Cardiac muscle cell (in vitro differentiated cells and primary cell): ENCODE measurements at regions not wholly inside any gene's neighbourhood (a gene's known extent, or its start where the extent isn't known, plus 50 kb on each side); places are given as distances from the start of the nearest gene placed in this dataset.
"Not testable (repeated sequence)": the region's sequence is repeated elsewhere in the genome, so short reads cannot be mapped to it uniquely, and the experiment has no call there.

Experiments
- DNase-seq, 2 donors: peaks; one replicate each; pipeline versions ENCODE4 v3.0.0 to v3.0.0-alpha.2; 2010 to 2017; ENCODE audit warnings: low read depth in 1 of 2, low spot score in 1 of 2
- H3K27ac ChIP-seq: fragments of 200-600 bp; sonication (generic); 2 replicates; pipeline ENCODE4 v1.5.1; 2016
- H3K27me3 ChIP-seq: fragments of 200-600 bp; sonication (generic); 2 replicates; pipeline ENCODE4 v1.6.0; 2016; ENCODE audit warnings: control low read depth
- H3K36me3 ChIP-seq: fragments of 200-600 bp; sonication (generic); 2 replicates; pipeline ENCODE4 v1.5.1; 2016; ENCODE audit warnings: control low read depth
- H3K4me1 ChIP-seq: fragments of 200-600 bp; sonication (generic); 2 replicates; pipeline ENCODE4 v1.8.1; 2017; ENCODE audit warnings: low read depth, mild to moderate bottlenecking, mixed run types
- H3K4me3 ChIP-seq: fragments of 200-600 bp; sonication (generic); 2 replicates; pipeline ENCODE4 v1.5.1; 2016; ENCODE audit warnings: mild to moderate bottlenecking
- H3K9me3 ChIP-seq: fragments of 200-600 bp; sonication (generic); 2 replicates; pipeline ENCODE4 v1.5.1; 2017; ENCODE audit warnings: low read depth, mild to moderate bottlenecking, control low read depth
- CTCF ChIP-seq: IDR thresholded peaks from 2 replicates; pipeline ENCODE4 v1.5.1; 2012; ENCODE audit warnings: low read depth, mild to moderate bottlenecking, low read length

- no peaks in the 10 kb centered on the region for H3K27me3 ChIP-seq
- no peaks in the 10 kb centered on the region for H3K36me3 ChIP-seq
- no peak for DNase-seq
- H3K9me3 ChIP-seq: no peaks in the 10 kb centered on the region
- H3K4me3 ChIP-seq: no peak overlapping the region
- H3K27ac ChIP-seq: no peak overlapping the region
- no peaks in the 10 kb centered on the region for H3K4me1 ChIP-seq
- no peak for TF ChIP-seq CTCF
Observed at GRCh38 chr4:154988511-154988910, 207.4 kb downstream of the RBM46 start.

- no peaks in the 10 kb centered on the region for H3K9me3 ChIP-seq
- H3K36me3 ChIP-seq: no peaks in the 10 kb centered on the region
- no peaks in the 10 kb centered on the region for H3K4me1 ChIP-seq
- H3K27me3 ChIP-seq: no peaks in the 10 kb centered on the region
- no peak for TF ChIP-seq CTCF
- no peak overlapping the region for H3K27ac ChIP-seq
- no peak for DNase-seq
- H3K4me3 ChIP-seq: no peak overlapping the region
Observed at GRCh38 chr4:154989511-154989910, 208.4 kb downstream of the RBM46 start.

- not testable (repeated sequence) for H3K27ac ChIP-seq, H3K36me3 ChIP-seq, H3K4me1 ChIP-seq, H3K4me3 ChIP-seq, H3K9me3 ChIP-seq, DNase-seq, H3K27me3 ChIP-seq
Observed at GRCh38 chr4:154997866-154998265, 210.6 kb upstream of the NPY2R start.

- Histone ChIP-seq H3K27me3 (no peaks in the 10 kb centered on the region), H3K4me1 (no peaks in the 10 kb centered on the region), H3K36me3 (no peaks in the 10 kb centered on the region), H3K4me3 (no peak overlapping the region), H3K9me3 (no peaks in the 10 kb centered on the region), H3K27ac (no peak overlapping the region)
- no peak for TF ChIP-seq CTCF
- DNase-seq: peak in 1 of 2 donors; percentile 96
Observed at GRCh38 chr4:154998284-154998683, 210.2 kb upstream of the NPY2R start.

GRCh38 chr4:154998773-154999172 is 209.7 kb upstream of the NPY2R start:
- no peaks in the 10 kb centered on the region for H3K9me3 ChIP-seq
- no peaks in the 10 kb centered on the region for H3K36me3 ChIP-seq
- no peak overlapping the region for H3K4me3 ChIP-seq
- no peak for TF ChIP-seq CTCF
- no peaks in the 10 kb centered on the region for H3K27me3 ChIP-seq
- no peak overlapping the region for H3K27ac ChIP-seq
- no peaks in the 10 kb centered on the region for H3K4me1 ChIP-seq
- no peak for DNase-seq

- no peaks in the 10 kb centered on the region for H3K27me3 ChIP-seq
- peak in 1 of 2 donors; percentile 34 for DNase-seq
- H3K4me1 ChIP-seq: no peaks in the 10 kb centered on the region
- H3K9me3 ChIP-seq: no peaks in the 10 kb centered on the region
- no peaks in the 10 kb centered on the region for H3K36me3 ChIP-seq
- no peak overlapping the region for H3K27ac ChIP-seq
- no peak overlapping the region for H3K4me3 ChIP-seq
- TF ChIP-seq CTCF: no peak
Observed at GRCh38 chr4:154999950-155000578, 208.4 kb upstream of the NPY2R start.
